ENCODE measurements at regions not wholly inside any gene's neighbourhood (a gene's known extent, or its start where the extent isn't known, plus 50 kb on each side); places are given as distances from the start of the nearest gene placed in this dataset.

- no peak for DNase-seq (ENCODE audit: low spot score)
Observed at GRCh38 chr19:29397748-29398147, 128.0 kb upstream of the VSTM2B start.

GRCh38 chr19:29399804-29400203, 126.0 kb upstream of the VSTM2B start:
- no peak for DNase-seq (ENCODE audit: low spot score)

GRCh38 chr19:29400917-29401711, 124.7 kb upstream of the VSTM2B start:
- no peak for DNase-seq (ENCODE audit: low spot score)

GRCh38 chr19:29401712-29402421, 123.9 kb upstream of the VSTM2B start:
- DNase-seq (ENCODE audit: low spot score) = no peak

- DNase-seq (ENCODE audit: low spot score) = no peak
Observed at GRCh38 chr19:29402563-29402962, 123.2 kb upstream of the VSTM2B start.

- DNase-seq (ENCODE audit: low spot score) = no peak
Observed at GRCh38 chr19:29404015-29404414, 121.8 kb upstream of the VSTM2B start.

- peak; percentile 79 for DNase-seq (ENCODE audit: low spot score)
Observed at GRCh38 chr19:29404951-29405727, 120.7 kb upstream of the VSTM2B start.

GRCh38 chr19:29405728-29405995, 120.1 kb upstream of the VSTM2B start:
- DNase-seq (ENCODE audit: low spot score) = no peak

- DNase-seq (ENCODE audit: low spot score) = no peak
Observed at GRCh38 chr19:29409076-29409862, 116.5 kb upstream of the VSTM2B start.

- no peak for DNase-seq (ENCODE audit: low spot score)
Observed at GRCh38 chr19:29410601-29411000, 115.2 kb upstream of the VSTM2B start.

GRCh38 chr19:29411113-29411581, 114.6 kb upstream of the VSTM2B start:
- no peak for DNase-seq (ENCODE audit: low spot score)

GRCh38 chr19:29413435-29413834, 112.4 kb upstream of the VSTM2B start:
- DNase-seq (ENCODE audit: low spot score) = no peak

GRCh38 chr19:29415507-29415906, 110.3 kb upstream of the VSTM2B start:
- DNase-seq (ENCODE audit: low spot score) = peak; percentile 66

GRCh38 chr19:29417048-29417447, 108.7 kb upstream of the VSTM2B start:
- no peak for DNase-seq (ENCODE audit: low spot score)

- DNase-seq (ENCODE audit: low spot score) = no peak
Observed at GRCh38 chr19:29418201-29418600, 107.6 kb upstream of the VSTM2B start.

GRCh38 chr19:29420065-29420464, 105.7 kb upstream of the VSTM2B start:
- no peak for DNase-seq (ENCODE audit: low spot score)

GRCh38 chr19:29420482-29421195, 105.2 kb upstream of the VSTM2B start:
- no peak for DNase-seq (ENCODE audit: low spot score)

GRCh38 chr19:29421196-29421545, 104.6 kb upstream of the VSTM2B start:
- DNase-seq (ENCODE audit: low spot score) = no peak

- DNase-seq (ENCODE audit: low spot score) = no peak
Observed at GRCh38 chr19:29422047-29422446, 103.7 kb upstream of the VSTM2B start.

GRCh38 chr19:29422486-29423085, 103.2 kb upstream of the VSTM2B start:
- DNase-seq (ENCODE audit: low spot score) = no peak

- DNase-seq (ENCODE audit: low spot score) = no peak
Observed at GRCh38 chr19:29428071-29428470, 97.7 kb upstream of the VSTM2B start.

Data from iPS-NIHi11 (cell line).